C4-2B (cell line): ENCODE measurements at regions not wholly inside any gene's neighbourhood (a gene's known extent, or its start where the extent isn't known, plus 50 kb on each side); places are given as distances from the start of the nearest gene placed in this dataset.

ENCODE experiments used
- ZFX ChIP-seq: fragments of 450-650 bp; IDR thresholded peaks from 2 replicates; pipeline ENCODE4 v1.6.1; 2017
- TF ChIP-seq, protein P1 (sequence below): fragments of 450-650 bp; conservative IDR thresholded peaks from 2 replicates; pipeline ENCODE4 v1.5.1; 2017; ENCODE audit warnings: mild to moderate bottlenecking

DNA sequence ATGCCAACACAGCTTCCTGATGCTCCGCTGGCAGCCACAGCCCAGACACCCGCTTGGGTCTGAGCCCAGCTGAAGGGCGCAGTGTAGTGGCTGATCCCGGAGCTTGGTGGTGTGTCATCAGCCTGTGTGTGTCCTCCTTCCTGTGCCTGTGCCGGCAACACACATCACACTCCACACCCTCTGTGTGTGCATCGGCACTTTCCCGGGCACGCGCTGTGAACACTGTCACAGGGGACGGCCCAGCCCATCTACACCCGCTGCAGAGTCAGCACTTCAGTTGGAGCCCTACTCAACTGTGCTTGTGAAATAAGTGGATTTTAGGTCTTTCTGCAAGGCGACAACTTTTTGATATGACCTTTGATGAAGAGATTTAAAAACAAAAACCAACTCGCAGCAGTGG lies 189.4 kb downstream of the IRX2 start:
- TF ChIP-seq, protein P1, sequence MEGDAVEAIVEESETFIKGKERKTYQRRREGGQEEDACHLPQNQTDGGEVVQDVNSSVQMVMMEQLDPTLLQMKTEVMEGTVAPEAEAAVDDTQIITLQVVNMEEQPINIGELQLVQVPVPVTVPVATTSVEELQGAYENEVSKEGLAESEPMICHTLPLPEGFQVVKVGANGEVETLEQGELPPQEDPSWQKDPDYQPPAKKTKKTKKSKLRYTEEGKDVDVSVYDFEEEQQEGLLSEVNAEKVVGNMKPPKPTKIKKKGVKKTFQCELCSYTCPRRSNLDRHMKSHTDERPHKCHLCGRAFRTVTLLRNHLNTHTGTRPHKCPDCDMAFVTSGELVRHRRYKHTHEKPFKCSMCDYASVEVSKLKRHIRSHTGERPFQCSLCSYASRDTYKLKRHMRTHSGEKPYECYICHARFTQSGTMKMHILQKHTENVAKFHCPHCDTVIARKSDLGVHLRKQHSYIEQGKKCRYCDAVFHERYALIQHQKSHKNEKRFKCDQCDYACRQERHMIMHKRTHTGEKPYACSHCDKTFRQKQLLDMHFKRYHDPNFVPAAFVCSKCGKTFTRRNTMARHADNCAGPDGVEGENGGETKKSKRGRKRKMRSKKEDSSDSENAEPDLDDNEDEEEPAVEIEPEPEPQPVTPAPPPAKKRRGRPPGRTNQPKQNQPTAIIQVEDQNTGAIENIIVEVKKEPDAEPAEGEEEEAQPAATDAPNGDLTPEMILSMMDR = no peak
- no peak for TF ChIP-seq ZFX
